ENCODE measurements at regions not wholly inside any gene's neighbourhood (a gene's known extent, or its start where the extent isn't known, plus 50 kb on each side); places are given as distances from the start of the nearest gene placed in this dataset.
"Not testable (repeated sequence)": the region's sequence is repeated elsewhere in the genome, so short reads cannot be mapped to it uniquely, and the experiment has no call there.

DNA sequence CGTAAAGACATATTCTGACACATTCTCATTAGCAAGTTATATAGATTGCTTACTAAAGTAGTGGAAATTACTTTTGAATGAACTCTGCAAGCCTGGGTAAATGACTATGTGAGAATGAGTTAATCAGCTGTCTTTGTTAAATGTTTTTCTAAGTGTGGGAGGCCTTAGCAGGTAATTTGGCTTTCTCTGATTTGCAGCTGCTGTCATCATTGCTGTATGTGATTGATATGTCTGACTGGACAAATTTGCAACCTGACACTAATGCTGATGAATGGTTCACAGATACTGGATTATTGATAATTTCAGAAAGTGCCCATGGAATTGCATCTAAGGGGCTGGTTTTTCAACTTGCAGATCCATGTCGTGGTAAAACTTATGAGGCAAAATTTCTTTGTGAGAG lies 372.2 kb upstream of the SGO1 start:
- H3K4me3 ChIP-seq (ENCODE audit: low read length), result no peak overlapping the region
- no peak for DNase-seq (ENCODE audit: low read depth, low spot score)

DNA sequence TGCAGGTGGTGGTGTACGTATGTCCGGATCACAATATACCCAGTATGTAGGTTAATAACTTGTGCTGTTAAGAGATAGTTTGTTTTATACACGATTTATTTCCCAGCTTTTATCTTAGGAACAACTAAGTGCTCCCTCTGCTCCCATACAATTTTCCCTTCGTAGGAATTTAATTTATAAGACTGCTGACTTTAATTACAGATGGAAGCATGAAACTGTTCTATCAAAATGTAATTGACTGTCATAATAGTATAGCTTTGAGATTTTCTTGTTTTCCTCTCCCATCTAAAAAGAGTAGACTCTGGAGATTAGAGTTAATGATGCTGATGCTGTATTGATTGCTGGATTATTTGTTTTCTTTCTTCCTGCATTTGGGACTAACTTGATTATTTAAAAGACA lies 370.7 kb upstream of the SGO1 start:
- H3K4me3 ChIP-seq (ENCODE audit: low read length), result no peak overlapping the region
- DNase-seq (ENCODE audit: low read depth, low spot score), result no peak

GRCh38 chr3:20552605-20553275 lies 366.7 kb upstream of the SGO1 start:
- no peak for DNase-seq (ENCODE audit: low read depth, low spot score)
- H3K4me3 ChIP-seq (ENCODE audit: low read length), result no peak overlapping the region

DNA sequence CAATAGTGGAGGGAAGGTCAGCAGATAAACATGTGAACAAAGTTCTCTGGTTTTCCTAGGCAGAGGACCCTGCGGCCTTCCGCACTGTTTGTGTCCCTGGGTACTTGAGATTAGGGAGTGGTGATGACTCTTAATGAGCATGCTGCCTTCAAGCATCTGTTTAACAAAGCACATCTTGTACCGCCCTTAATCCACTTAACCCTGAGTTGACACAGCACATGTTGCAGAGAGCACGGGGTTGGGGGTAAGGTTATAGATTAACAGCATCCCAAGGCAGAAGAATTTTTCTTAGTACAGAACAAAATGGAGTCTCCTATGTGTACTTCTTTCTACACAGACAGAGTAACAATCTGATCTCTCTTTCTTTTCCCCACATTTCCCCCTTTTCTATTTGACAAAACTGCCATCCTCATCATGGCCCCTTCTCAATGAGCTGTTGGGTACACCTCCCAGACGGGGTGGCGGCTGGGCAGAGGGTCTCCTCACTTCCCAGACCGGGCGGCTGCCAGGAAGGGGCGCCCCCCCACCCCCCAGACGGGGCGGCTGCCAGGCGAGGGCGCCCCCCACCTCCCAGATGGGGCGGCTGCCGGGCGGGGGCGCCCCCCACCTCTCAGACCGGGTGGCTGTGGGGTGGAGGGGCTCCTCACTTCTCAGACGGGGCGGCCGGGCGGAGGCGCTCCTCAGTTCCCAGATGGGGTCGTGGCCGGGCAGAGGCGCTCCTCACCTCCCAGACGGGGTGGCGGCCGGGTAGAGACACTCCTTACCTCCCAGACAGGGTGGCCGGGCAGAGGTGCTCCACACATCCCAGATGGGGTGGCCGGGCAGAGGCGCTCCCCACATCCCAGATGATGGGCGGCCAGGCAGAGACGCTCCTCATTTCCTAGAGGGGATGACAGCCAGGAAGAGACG lies 361.6 kb upstream of the SGO1 start:
- not testable (repeated sequence) for DNase-seq (ENCODE audit: low read depth, low spot score); H3K4me3 ChIP-seq (ENCODE audit: low read length)

GRCh38 chr3:20546636-20547035 lies 360.6 kb upstream of the SGO1 start:
- H3K4me3 ChIP-seq (ENCODE audit: low read length), result no peak overlapping the region
- no peak for DNase-seq (ENCODE audit: low read depth, low spot score)

DNA sequence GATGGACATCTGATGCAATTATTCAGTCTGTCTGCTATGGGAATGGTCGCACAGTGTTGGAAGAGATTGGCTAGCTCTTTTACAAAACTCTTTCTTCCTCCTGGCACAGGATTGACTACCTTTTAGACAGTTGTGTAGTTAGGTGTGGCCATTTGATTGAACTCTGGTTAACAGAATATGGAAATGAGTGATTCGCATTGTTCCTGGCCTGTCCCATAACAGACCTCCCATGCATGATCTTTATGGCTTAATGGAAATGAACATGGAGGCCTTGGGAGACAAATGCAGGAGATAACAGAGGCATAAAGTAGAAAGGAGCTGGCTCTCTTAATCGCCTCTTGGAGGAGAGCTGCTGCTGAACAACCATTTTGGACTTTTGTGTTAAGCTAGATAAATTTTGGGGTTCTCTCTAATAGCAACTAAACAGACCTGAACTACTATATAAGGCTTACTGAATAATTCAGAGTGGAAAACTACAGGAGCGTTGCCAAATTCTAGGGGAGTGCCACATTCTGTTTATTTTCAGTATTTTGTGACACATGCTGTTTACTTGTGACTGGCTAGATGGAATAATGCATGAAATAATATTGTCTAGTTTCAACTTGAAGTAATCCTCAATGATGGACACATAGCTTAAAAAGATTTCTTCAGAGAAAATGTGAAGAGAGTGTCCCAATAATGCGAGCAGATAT lies 357.7 kb upstream of the SGO1 start:
- no peak for DNase-seq (ENCODE audit: low read depth, low spot score)
- H3K4me3 ChIP-seq (ENCODE audit: low read length), result no peak overlapping the region

DNA sequence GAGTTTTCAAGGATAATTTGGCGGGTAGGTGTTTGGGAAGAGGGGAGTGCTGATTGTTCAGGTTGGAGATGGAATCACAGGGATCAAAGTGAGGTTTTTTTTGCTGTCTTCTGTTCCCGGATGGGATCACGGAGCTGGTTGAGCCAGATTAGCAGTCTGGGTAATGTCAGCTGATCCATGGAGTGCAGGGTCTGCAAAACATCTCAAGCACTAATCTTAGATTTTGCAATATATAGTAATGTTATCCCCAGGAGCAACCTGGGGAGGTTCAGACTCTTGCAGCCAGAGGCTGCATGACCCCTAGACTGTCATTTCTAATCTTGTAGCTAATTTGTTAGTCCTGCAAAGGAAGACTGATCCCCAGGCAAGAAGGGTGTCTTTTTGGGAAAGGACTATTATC lies 354.1 kb upstream of the SGO1 start:
- no peak overlapping the region for H3K4me3 ChIP-seq (ENCODE audit: low read length)
- DNase-seq (ENCODE audit: low read depth, low spot score), result no peak

- no peak for DNase-seq (ENCODE audit: low read depth, low spot score)
- no peak overlapping the region for H3K4me3 ChIP-seq (ENCODE audit: low read length)
These were observed 353.7 kb upstream of the SGO1 start for GRCh38 chr3:20539666-20540065.

DNA sequence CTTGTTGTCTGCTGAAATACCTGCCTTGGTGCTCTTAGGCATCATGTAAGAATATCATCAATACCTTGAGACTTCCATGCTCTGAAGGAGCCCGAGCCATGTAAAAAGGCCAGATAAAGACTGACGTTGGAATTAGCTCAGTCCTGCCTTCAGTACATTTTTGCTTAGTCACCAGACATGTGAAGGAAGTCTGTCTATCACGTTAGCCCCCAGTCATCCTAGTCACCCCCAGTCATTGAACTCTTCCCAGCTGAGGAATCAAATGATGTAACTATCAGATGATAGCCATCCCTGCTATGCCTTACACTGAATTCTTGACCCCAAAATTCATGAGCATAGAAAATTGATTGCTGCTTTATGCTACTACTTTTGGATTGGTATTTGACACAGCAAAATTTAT lies 351.2 kb upstream of the SGO1 start:
- H3K4me3 ChIP-seq (ENCODE audit: low read length), result no peak overlapping the region
- DNase-seq (ENCODE audit: low read depth, low spot score), result no peak

- DNase-seq (ENCODE audit: low read depth, low spot score), result no peak
- no peak overlapping the region for H3K4me3 ChIP-seq (ENCODE audit: low read length)
These were observed 343.9 kb upstream of the SGO1 start for GRCh38 chr3:20529911-20530310.

GRCh38 chr3:20528180-20528770 lies 342.3 kb upstream of the SGO1 start:
- no peak overlapping the region for H3K4me3 ChIP-seq (ENCODE audit: low read length)
- DNase-seq (ENCODE audit: low read depth, low spot score), result no peak

DNA sequence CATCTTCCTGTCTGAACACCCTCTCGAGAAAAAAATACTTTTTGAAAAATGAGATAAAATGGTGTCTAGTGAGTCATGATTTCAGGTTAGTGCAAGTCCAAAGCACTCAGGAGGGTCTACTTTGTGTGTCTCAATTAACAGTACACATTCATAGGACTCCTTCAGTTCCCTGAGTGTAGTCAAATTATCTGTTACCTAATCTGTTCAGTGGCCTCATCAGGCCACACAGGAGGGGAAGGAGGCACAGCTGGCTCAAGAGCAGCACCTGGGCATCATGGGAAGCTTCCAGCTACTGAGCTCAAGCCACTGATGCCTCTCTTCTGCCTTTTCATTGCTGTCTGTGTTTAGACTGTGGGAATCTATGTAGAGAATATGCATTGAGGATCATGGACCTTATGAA lies 341.4 kb upstream of the SGO1 start:
- no peak overlapping the region for H3K4me3 ChIP-seq (ENCODE audit: low read length)
- DNase-seq (ENCODE audit: low read depth, low spot score), result no peak

DNA sequence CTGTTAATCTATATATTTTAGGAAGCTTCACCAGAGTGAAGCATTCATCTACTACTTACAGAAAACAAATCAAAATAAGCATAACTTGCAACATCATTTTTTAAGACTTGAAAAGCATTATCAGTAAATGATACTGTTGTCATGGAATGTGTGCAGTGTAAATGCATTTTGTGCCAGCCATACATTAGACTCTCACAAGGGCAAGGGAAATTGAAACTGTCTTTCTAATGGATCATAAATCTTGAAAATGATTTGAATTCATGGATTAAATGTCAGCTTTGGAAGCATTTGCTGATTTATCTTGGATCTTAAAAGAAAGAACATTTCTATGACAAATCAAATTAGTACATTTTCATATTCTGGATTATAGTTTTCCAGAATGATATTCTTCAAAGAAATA lies 338.3 kb upstream of the SGO1 start:
- no peak overlapping the region for H3K4me3 ChIP-seq (ENCODE audit: low read length)
- no peak for DNase-seq (ENCODE audit: low read depth, low spot score)

DNA sequence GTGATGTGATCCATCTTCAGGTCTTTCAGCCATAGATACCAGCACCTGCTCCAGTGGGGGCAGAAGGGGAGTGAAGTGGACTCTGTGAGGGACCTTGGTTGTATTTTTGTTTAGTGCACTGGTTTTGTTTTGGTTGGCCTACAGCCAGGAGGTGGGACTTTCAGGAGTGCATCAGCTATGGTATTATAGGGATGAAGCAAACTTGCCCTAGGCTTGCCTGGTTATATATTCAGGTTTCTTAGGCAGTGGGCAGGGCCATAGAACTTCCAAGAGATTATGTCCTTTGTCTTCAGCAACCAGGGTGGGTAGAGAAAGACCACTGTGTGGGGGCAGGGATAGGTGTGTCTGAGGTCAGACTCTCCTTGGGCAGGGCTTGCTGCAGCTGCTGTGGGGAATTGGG lies 337.3 kb upstream of the SGO1 start:
- DNase-seq (ENCODE audit: low read depth, low spot score), result no peak
- no peak overlapping the region for H3K4me3 ChIP-seq (ENCODE audit: low read length)

DNA sequence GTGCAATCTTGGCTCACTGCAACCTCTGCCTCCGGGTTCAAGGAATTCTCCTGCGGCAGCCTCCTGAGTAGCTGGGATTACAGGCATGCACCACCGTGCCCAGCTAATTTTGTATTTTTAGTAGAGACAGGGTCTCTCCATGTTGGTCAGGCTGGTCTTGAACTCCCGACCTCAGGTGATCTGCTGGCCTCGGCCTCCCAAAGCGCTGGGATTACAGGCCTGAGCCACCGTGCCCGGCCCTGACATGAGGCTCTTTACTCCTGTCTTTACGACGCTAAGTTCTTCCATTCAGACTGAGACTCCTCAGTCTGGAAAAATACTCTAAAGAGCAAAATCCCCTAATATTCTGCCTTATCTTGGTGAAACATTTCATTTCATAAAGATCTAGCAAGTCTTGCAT lies 331.3 kb upstream of the SGO1 start:
- DNase-seq (ENCODE audit: low read depth, low spot score); H3K4me3 ChIP-seq (ENCODE audit: low read length): not testable (repeated sequence)

GRCh38 chr3:20516311-20516710 lies 330.3 kb upstream of the SGO1 start:
- H3K4me3 ChIP-seq (ENCODE audit: low read length), result no peak overlapping the region
- DNase-seq (ENCODE audit: low read depth, low spot score), result no peak

DNA sequence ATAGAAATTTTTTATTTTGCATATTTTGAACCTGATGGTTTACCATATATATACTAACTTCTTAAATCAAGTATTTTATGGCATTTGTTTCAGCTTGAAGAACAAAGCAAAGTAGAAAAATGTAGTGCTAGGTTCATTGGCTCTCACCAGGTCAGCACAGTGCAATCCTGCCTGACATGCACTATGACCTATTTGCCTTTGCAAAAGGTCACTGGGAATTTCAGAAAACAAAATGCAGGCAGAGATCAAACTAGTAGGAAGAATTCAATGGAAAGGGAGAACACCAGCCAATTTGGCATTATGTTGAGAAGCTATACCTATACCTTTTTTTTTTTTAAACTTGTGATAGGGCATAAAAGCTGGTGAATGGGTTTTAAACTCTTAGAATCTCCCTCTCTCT lies 329.8 kb upstream of the SGO1 start:
- DNase-seq (ENCODE audit: low read depth, low spot score), result no peak
- H3K4me3 ChIP-seq (ENCODE audit: low read length), result no peak overlapping the region

DNA sequence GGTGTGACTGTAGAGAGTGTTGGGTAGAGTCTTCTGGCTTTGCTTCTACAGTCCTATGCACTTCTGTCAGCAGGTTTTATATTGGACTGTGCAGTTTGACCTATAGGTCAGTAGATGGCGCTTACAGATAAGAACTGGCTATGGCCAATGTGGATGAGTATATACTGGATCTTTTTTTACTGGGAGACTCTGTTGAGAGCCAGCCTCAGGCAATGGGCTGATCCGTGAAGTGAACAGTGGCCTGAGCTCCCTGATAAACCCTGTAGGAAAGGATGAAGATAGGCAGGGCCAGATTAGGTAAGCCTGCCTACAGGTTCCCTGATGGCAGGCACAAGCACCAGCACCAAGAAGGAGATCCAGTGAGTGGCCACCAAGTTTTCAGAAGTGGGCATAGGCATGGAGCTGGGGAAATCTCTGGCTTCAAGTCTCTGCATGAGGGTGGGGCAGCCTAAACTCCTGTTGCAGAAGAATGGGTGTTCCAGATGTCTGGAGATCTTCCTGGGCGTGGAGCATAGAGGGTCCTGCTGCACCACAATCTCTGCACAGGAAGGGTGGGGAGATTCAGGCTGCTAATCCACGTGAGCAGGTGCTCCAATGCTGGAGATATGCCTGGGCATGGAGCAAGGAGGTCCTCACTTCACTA lies 326.0 kb upstream of the SGO1 start:
- peak; percentile 30 for DNase-seq (ENCODE audit: low read depth, low spot score)
- no peak overlapping the region for H3K4me3 ChIP-seq (ENCODE audit: low read length)

DNA sequence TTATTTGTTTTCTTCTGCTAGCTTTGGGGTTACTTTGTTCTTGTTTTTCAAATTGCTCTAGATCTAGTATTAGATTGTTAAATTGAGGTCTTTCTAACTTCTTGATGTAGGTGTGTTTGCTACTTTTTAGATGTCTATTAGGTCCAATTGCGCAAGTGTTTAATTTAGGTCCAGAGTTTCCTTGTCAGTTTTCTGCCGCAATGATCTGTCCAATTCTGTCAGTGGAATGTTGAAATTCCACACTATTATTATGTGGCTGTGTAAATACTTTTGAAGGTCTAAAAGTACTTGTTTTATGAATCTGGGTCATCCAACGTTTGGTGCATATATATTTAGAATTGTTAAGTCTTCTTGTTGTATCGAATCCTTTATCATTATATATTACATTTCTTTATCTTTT lies 324.4 kb upstream of the SGO1 start:
- no peak overlapping the region for H3K4me3 ChIP-seq (ENCODE audit: low read length)
- DNase-seq (ENCODE audit: low read depth, low spot score), result no peak
